ENCODE measurements at regions not wholly inside any gene's neighbourhood (a gene's known extent, or its start where the extent isn't known, plus 50 kb on each side); places are given as distances from the start of the nearest gene placed in this dataset.

DNA sequence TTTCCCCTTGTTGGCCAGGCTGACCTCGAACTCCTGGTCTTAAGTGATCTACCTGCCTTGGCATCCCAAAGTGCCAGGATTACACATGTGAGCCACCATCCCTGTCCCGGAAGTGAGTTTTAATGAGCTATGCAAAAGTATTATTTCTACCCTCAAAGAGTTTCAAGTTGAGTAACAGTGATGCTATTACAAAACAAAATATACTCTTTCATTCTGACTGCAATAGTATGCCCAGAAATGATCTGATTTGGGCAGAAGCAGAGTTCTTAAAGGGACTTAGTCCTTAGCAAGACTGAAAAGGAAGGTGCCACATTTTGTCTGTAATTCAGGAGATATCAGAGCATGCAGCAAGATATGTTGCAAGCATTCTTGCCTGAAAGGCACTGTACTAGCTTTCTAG, 375.4 kb downstream of the NUF2 start:
- no peak for TF ChIP-seq CTCF (IDR thresholded peaks at IDR 0.05; ENCODE audit: control insufficient read depth, insufficient read depth, low read depth, low read length, missing control alignments)
- no peak for DNase-seq (ENCODE audit: low read depth)
- no peak overlapping the region for H3K4me3 ChIP-seq (ENCODE audit: control insufficient read depth, low read depth, low read length)

DNA sequence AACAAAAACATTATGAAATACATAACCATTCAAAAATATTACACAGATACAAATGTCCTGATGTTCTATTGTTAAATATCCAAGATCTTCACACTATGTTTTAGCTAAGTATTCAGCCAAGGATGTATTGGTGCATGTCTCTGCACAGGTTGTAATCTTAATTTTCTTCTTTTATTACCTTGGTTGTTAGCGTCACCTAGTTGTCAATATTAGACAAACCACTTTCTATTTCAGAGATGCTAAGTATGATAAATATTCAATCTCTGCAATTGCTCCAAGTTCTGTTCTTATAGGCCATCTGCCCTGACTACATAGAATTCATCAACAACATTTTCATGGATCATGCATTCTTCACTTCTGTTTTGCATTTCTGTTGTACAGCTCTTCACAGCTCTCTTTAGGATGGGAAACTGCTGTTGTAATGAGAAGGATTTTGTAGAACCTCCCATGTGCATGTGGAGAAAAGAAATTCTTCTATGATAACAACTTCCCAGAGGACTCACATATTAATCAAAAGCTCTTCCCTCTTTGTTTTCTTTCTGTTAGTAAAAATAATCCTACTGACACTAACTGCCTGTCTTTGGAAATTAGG, 380.1 kb downstream of the NUF2 start:
- TF ChIP-seq CTCF (IDR thresholded peaks at IDR 0.05; ENCODE audit: control insufficient read depth, insufficient read depth, low read depth, low read length, missing control alignments), result no peak
- H3K4me3 ChIP-seq (ENCODE audit: control insufficient read depth, low read depth, low read length), result no peak overlapping the region
- no peak for DNase-seq (ENCODE audit: low read depth)

- H3K4me3 ChIP-seq (ENCODE audit: control insufficient read depth, low read depth, low read length), result no peak overlapping the region
- TF ChIP-seq CTCF (IDR thresholded peaks at IDR 0.05; ENCODE audit: control insufficient read depth, insufficient read depth, low read depth, low read length, missing control alignments), result no peak
- DNase-seq (ENCODE audit: low read depth), result no peak
Observed at GRCh38 chr1:163703794-163704193, 382.0 kb downstream of the NUF2 start.

GRCh38 chr1:163706915-163707314, 385.2 kb downstream of the NUF2 start:
- TF ChIP-seq CTCF (IDR thresholded peaks at IDR 0.05; ENCODE audit: control insufficient read depth, insufficient read depth, low read depth, low read length, missing control alignments), result no peak
- DNase-seq (ENCODE audit: low read depth), result no peak
- no peak overlapping the region for H3K4me3 ChIP-seq (ENCODE audit: control insufficient read depth, low read depth, low read length)

DNA sequence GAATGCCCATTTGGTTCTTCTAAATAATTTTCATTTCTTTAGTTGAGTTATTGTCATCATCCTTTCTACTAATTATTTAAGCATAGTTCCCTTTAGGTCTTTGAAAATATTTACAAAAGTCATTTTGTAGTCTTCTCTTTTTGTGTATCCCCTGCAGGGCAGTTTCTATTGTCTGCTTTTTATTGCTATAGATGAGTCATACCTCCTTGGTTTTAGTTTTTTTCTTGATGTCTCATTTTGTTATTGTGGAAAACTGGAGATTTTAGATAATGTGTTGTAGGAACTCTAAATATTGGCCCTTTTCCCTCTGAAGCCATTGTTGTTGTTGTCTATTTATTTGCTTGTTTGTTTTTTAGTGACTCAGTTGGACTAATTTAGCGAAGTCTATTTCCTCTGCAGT, 387.9 kb downstream of the NUF2 start:
- no peak for DNase-seq (ENCODE audit: low read depth)
- no peak overlapping the region for H3K4me3 ChIP-seq (ENCODE audit: control insufficient read depth, low read depth, low read length)
- TF ChIP-seq CTCF (IDR thresholded peaks at IDR 0.05; ENCODE audit: control insufficient read depth, insufficient read depth, low read depth, low read length, missing control alignments), result no peak

- no peak for TF ChIP-seq CTCF (IDR thresholded peaks at IDR 0.05; ENCODE audit: control insufficient read depth, insufficient read depth, low read depth, low read length, missing control alignments)
- DNase-seq (ENCODE audit: low read depth), result no peak
Observed at GRCh38 chr1:163712321-163712720, 390.6 kb downstream of the NUF2 start.

DNA sequence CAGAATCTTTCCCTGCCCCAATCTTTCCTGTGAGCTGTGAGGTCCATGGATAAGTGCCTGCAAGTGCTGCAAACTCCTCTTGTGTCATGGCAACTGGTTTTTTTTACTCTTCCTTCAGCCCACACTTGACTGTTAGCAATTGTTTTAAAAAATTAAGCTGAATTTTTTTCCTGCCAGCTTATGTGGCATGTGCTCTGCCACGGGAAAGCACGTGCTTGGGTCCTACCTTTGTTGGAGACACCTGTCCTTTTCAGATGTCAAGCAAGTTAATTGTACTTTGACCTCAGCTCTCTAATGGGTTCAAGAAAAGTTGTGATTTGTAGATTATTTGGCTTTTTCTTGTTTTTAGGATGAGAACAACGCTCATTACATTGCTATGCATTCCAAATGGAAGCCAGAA, 398.5 kb downstream of the NUF2 start:
- no peak for TF ChIP-seq CTCF (IDR thresholded peaks at IDR 0.05; ENCODE audit: control insufficient read depth, insufficient read depth, low read depth, low read length, missing control alignments)
- no peak overlapping the region for H3K4me3 ChIP-seq (ENCODE audit: control insufficient read depth, low read depth, low read length)
- DNase-seq (ENCODE audit: low read depth), result no peak

More at GRCh38 chr1:163712321-163712720, 390.6 kb downstream of the NUF2 start:
- no peak overlapping the region for H3K4me3 ChIP-seq (ENCODE audit: control insufficient read depth, low read depth, low read length)
